ENCODE measurements at regions not wholly inside any gene's neighbourhood (a gene's known extent, or its start where the extent isn't known, plus 50 kb on each side); places are given as distances from the start of the nearest gene placed in this dataset.

DNA sequence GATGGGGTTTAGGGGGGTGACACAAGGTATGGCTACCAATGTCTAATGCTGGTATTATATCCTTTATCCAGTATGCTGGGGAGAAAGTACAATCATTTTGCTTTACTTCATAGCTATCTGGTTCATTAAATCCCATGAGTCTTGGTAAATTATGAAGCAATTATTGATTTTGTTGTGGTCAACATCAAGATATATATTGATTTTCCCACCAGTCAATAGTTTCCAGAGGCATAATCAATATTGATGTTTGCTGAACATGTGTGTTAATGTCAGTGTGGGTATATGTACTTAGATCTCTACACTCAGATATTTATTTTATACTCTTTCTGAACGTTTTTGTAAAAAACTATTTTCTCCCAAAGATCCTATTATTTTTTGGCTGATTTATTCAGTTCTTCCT, 155.5 kb downstream of the BACH1 start:
- Histone ChIP-seq H3K56ac (ENCODE audit: insufficient read length, low read depth, low read length) (no peak overlapping the region), H3K27ac (ENCODE audit: insufficient read length, low read depth, low read length) (no peak overlapping the region), H3K9me3 (ENCODE audit: control insufficient read depth, low read depth, low read length) (no peaks in the 10 kb centered on the region), H3K9ac (ENCODE audit: extremely low read depth, insufficient read length, low read length) (no peak overlapping the region), H3K4ac (ENCODE audit: low read depth, low read length) (no peak overlapping the region), H3K23me2 (ENCODE audit: insufficient read length, low read depth, low read length, poor library complexity, severe bottlenecking) (no peaks in the 10 kb centered on the region), H3K14ac (ENCODE audit: insufficient read depth, low read length) (no peak overlapping the region), H2AFZ (ENCODE audit: low read length) (no peak overlapping the region), H3K27me3 (ENCODE audit: insufficient read depth, low read length) (no peaks in the 10 kb centered on the region), H3K18ac (ENCODE audit: insufficient read length, low read depth, low read length) (no peak overlapping the region), H2BK20ac (ENCODE audit: low read depth, low read length, poor library complexity, severe bottlenecking) (no peak overlapping the region), H3T11ph (ENCODE audit: low read length) (no peak overlapping the region), H2BK120ac (ENCODE audit: low read depth, low read length, poor library complexity, severe bottlenecking) (no peak overlapping the region), H2BK15ac (ENCODE audit: low read depth, low read length) (no peak overlapping the region), H3K79me1 (ENCODE audit: insufficient read depth, low read depth, low read length, poor library complexity, severe bottlenecking) (no peaks in the 10 kb centered on the region), H3K4me1 (ENCODE audit: insufficient read depth, low read length) (no peaks in the 10 kb centered on the region), H4K91ac (ENCODE audit: insufficient read length, low read depth, low read length) (no peak overlapping the region), H4K20me1 (ENCODE audit: control insufficient read depth, insufficient read depth, insufficient read length) (no peaks in the 10 kb centered on the region), H2AK5ac (ENCODE audit: insufficient read length, low read length) (no peak overlapping the region), H2BK12ac (ENCODE audit: insufficient read length, low read depth, low read length) (no peak overlapping the region), H3K79me2 (ENCODE audit: insufficient read depth, low read length) (no peaks in the 10 kb centered on the region), H3K23ac (ENCODE audit: insufficient read length, low read depth, low read length) (no peak overlapping the region), H4K8ac (replicated peaks; ENCODE audit: insufficient read length, low read depth, low read length) (no peak overlapping the region), H3K4me2 (ENCODE audit: insufficient read depth, insufficient read length, low read length) (no peak overlapping the region), H4K5ac (ENCODE audit: insufficient read length, low read depth, low read length) (no peak overlapping the region), H2BK5ac (ENCODE audit: insufficient read length, low read length) (no peak overlapping the region)
- H3K27me3 Mint-ChIP-seq (ENCODE audit: low read depth) = no peaks in the 10 kb centered on the region
- H3K36me3 Mint-ChIP-seq (ENCODE audit: insufficient read depth in 1 of 3, low read depth in 3 of 3) = peaks cover 0 to 5% (median 4%) of the 10 kb centered on the region in 3 experiments; a peak in 3 of 7 replicates
- H3K4me3 Mint-ChIP-seq = no peak overlapping the region
- TF ChIP-seq CTCF (conservative IDR thresholded peaks at IDR 0.05) = no peak
- no peak overlapping the region for H3K27ac Mint-ChIP-seq
- peaks cover 6 to 8% of the 10 kb centered on the region in 2 experiments for H3K9me3 Mint-ChIP-seq
- WGBS (ENCODE audit: extremely low coverage, insufficient read length, low lambda C conversion rate) = no CpG with 5 or more reads among the region's 1 CpG
- no peak for DNase-seq
- H3K4me1 Mint-ChIP-seq = no peaks in the 10 kb centered on the region
